Type B pancreatic cell (in vitro differentiated cells): ENCODE measurements at regions not wholly inside any gene's neighbourhood (a gene's known extent, or its start where the extent isn't known, plus 50 kb on each side); places are given as distances from the start of the nearest gene placed in this dataset.

Experiments
- DNase-seq: peaks from one replicate; pipeline ENCODE4 v3.0.0; 2021; ENCODE audit warnings: mixed read lengths; ENCODE audit not compliant: unreplicated experiment; ENCODE audit errors: extremely low spot score
- H3K27ac Mint-ChIP-seq: 2 replicates; pipeline ENCODE4 v1.8.0; 2021; ENCODE audit warnings: mild to moderate bottlenecking, mixed read lengths
- H3K27me3 Mint-ChIP-seq: 2 replicates; pipeline ENCODE4 v1.8.0; 2021; ENCODE audit warnings: mixed read lengths
- H3K36me3 Mint-ChIP-seq: 2 replicates; pipeline ENCODE4 v1.8.0; 2021; ENCODE audit warnings: mixed read lengths
- H3K4me1 Mint-ChIP-seq: one replicate; pipeline ENCODE4 v1.8.0; 2021; ENCODE audit warnings: mixed read lengths; ENCODE audit not compliant: unreplicated experiment
- H3K4me3 Mint-ChIP-seq: 2 replicates; pipeline ENCODE4 v1.8.0; 2021; ENCODE audit warnings: mild to moderate bottlenecking, mixed read lengths
- H3K9me3 Mint-ChIP-seq: 2 replicates; pipeline ENCODE4 v1.8.0; 2021; ENCODE audit warnings: mixed read lengths
- CTCF ChIP-seq: fragments of 200-600 bp; sonication (generic); conservative IDR thresholded peaks from 2 replicates; pipeline ENCODE4 v1.5.0; 2021; ENCODE audit warnings: antibody characterized with exemption, mild to moderate bottlenecking

GRCh38 chr21:28627691-28628090, 365.0 kb downstream of the LTN1 start:
- H3K27ac Mint-ChIP-seq: no peak overlapping the region
- H3K9me3 Mint-ChIP-seq: no peaks in the 10 kb centered on the region
- H3K4me1 Mint-ChIP-seq: no peaks in the 10 kb centered on the region
- no peak for DNase-seq
- H3K36me3 Mint-ChIP-seq: no peaks in the 10 kb centered on the region
- H3K27me3 Mint-ChIP-seq: no peaks in the 10 kb centered on the region
- no peak overlapping the region for H3K4me3 Mint-ChIP-seq
- no peak for TF ChIP-seq CTCF

GRCh38 chr21:28627261-28627660, 365.4 kb downstream of the LTN1 start:
- DNase-seq: no peak
- H3K27me3 Mint-ChIP-seq: no peaks in the 10 kb centered on the region
- H3K27ac Mint-ChIP-seq: no peak overlapping the region
- H3K4me1 Mint-ChIP-seq: no peaks in the 10 kb centered on the region
- H3K36me3 Mint-ChIP-seq: no peaks in the 10 kb centered on the region
- H3K9me3 Mint-ChIP-seq: no peaks in the 10 kb centered on the region
- no peak overlapping the region for H3K4me3 Mint-ChIP-seq
- TF ChIP-seq CTCF: no peak

- Mint-ChIP-seq H3K4me3 (no peak overlapping the region), H3K36me3 (no peaks in the 10 kb centered on the region), H3K27me3 (no peaks in the 10 kb centered on the region), H3K4me1 (no peaks in the 10 kb centered on the region), H3K27ac (no peak overlapping the region), H3K9me3 (no peaks in the 10 kb centered on the region)
- no peak for TF ChIP-seq CTCF
- no peak for DNase-seq
These were observed 368.1 kb downstream of the LTN1 start for GRCh38 chr21:28624626-28625025.

- Mint-ChIP-seq H3K4me1 (no peaks in the 10 kb centered on the region), H3K27ac (no peak overlapping the region), H3K4me3 (no peak overlapping the region), H3K9me3 (no peaks in the 10 kb centered on the region), H3K27me3 (no peaks in the 10 kb centered on the region), H3K36me3 (no peaks in the 10 kb centered on the region)
- DNase-seq: no peak
- TF ChIP-seq CTCF: no peak
These were observed 375.4 kb downstream of the LTN1 start for GRCh38 chr21:28617300-28617699.

- Mint-ChIP-seq H3K9me3 (no peaks in the 10 kb centered on the region), H3K4me1 (no peaks in the 10 kb centered on the region), H3K4me3 (no peak overlapping the region), H3K27ac (no peak overlapping the region), H3K27me3 (no peaks in the 10 kb centered on the region), H3K36me3 (no peaks in the 10 kb centered on the region)
- TF ChIP-seq CTCF: no peak
- DNase-seq: no peak
These were observed 377.4 kb downstream of the LTN1 start for GRCh38 chr21:28615276-28615675.

GRCh38 chr21:28614791-28615190, 377.9 kb downstream of the LTN1 start:
- no peak for TF ChIP-seq CTCF
- Mint-ChIP-seq H3K27me3 (no peaks in the 10 kb centered on the region), H3K9me3 (no peaks in the 10 kb centered on the region), H3K36me3 (no peaks in the 10 kb centered on the region), H3K27ac (no peak overlapping the region), H3K4me1 (no peaks in the 10 kb centered on the region), H3K4me3 (no peak overlapping the region)
- no peak for DNase-seq
